ENCODE measurements at regions not wholly inside any gene's neighbourhood (a gene's known extent, or its start where the extent isn't known, plus 50 kb on each side); places are given as distances from the start of the nearest gene placed in this dataset.

GRCh38 chr1:60430375-60430774, 356.8 kb upstream of the C1orf87 start:
- no peak for DNase-seq (ENCODE audit: low spot score)

- no peak for DNase-seq (ENCODE audit: low spot score)
Observed at GRCh38 chr1:60428127-60428526, 354.6 kb upstream of the C1orf87 start.

- DNase-seq (ENCODE audit: low spot score): no peak
Observed at GRCh38 chr1:60427701-60428100, 354.1 kb upstream of the C1orf87 start.

- DNase-seq (ENCODE audit: low spot score): no peak
Observed at GRCh38 chr1:60427194-60427593, 353.6 kb upstream of the C1orf87 start.

- no peak for DNase-seq (ENCODE audit: low spot score)
Observed at GRCh38 chr1:60425528-60425927, 352.0 kb upstream of the C1orf87 start.

GRCh38 chr1:60423146-60423780, 349.7 kb upstream of the C1orf87 start:
- no peak for DNase-seq (ENCODE audit: low spot score)

GRCh38 chr1:60421965-60422364, 348.4 kb upstream of the C1orf87 start:
- DNase-seq (ENCODE audit: low spot score): no peak

GRCh38 chr1:60419023-60419422, 345.5 kb upstream of the C1orf87 start:
- DNase-seq (ENCODE audit: low spot score): no peak

- no peak for DNase-seq (ENCODE audit: low spot score)
Observed at GRCh38 chr1:60415696-60416095, 342.1 kb upstream of the C1orf87 start.

- DNase-seq (ENCODE audit: low spot score): no peak
Observed at GRCh38 chr1:60413091-60413490, 339.5 kb upstream of the C1orf87 start.

- no peak for DNase-seq (ENCODE audit: low spot score)
Observed at GRCh38 chr1:60411591-60411990, 338.0 kb upstream of the C1orf87 start.

- DNase-seq (ENCODE audit: low spot score): no peak
Observed at GRCh38 chr1:60402816-60403215, 329.2 kb upstream of the C1orf87 start.

GRCh38 chr1:60402216-60402615, 328.6 kb upstream of the C1orf87 start:
- DNase-seq (ENCODE audit: low spot score): no peak

GRCh38 chr1:60394436-60394835, 320.9 kb upstream of the C1orf87 start:
- DNase-seq (ENCODE audit: low spot score): no peak

- DNase-seq (ENCODE audit: low spot score): no peak
Observed at GRCh38 chr1:60390593-60391282, 317.2 kb upstream of the C1orf87 start.

- DNase-seq (ENCODE audit: low spot score): no peak
Observed at GRCh38 chr1:60388092-60388987, 314.8 kb upstream of the C1orf87 start.

- no peak for DNase-seq (ENCODE audit: low spot score)
Observed at GRCh38 chr1:60387175-60387574, 313.6 kb upstream of the C1orf87 start.

- DNase-seq (ENCODE audit: low spot score): no peak
Observed at GRCh38 chr1:60386249-60386648, 312.7 kb upstream of the C1orf87 start.

- no peak for DNase-seq (ENCODE audit: low spot score)
Observed at GRCh38 chr1:60376196-60376595, 302.6 kb upstream of the C1orf87 start.

GRCh38 chr1:60374537-60374936, 301.0 kb upstream of the C1orf87 start:
- DNase-seq (ENCODE audit: low spot score): no peak

- no peak for DNase-seq (ENCODE audit: low spot score)
Observed at GRCh38 chr1:60367532-60367931, 294.0 kb upstream of the C1orf87 start.

- no peak for DNase-seq (ENCODE audit: low spot score)
Observed at GRCh38 chr1:60359431-60359830, 285.9 kb upstream of the C1orf87 start.

GRCh38 chr1:60350531-60350930, 277.0 kb upstream of the C1orf87 start:
- no peak for DNase-seq (ENCODE audit: low spot score)
